ENCODE measurements at regions not wholly inside any gene's neighbourhood (a gene's known extent, or its start where the extent isn't known, plus 50 kb on each side); places are given as distances from the start of the nearest gene placed in this dataset.

DNA sequence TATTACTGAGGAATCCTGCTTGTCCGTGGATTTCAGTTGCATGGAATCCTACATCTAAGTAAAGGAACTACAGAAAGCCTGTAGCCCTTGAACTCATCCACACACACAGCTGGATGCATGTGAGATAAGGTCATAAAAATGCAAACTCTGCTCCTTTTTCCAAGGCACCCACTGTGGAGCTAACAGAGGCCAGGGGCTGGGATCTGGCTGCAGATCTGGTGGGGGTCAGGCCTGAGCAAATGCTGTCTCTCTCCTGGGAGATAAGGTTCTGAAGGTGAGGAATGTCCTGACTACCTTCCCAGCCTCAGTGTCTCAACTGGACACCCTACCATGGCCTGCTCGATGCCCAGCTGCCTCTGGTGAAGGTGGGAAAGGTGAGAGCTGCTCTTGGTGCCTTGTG is 321.5 kb downstream of the LRFN2 start:
- no peak for DNase-seq
- Histone ChIP-seq H3K27ac (no peak overlapping the region), H3K27me3 (ENCODE audit: insufficient read depth, low read depth, severe bottlenecking) (no peaks in the 10 kb centered on the region), H3K9me3 (ENCODE audit: severe bottlenecking) (peaks cover 3% of the 10 kb centered on the region), H3K4me3 (ENCODE audit: low read depth, low read length) (no peak overlapping the region), H3K36me3 (no peaks in the 10 kb centered on the region)
- TF ChIP-seq, protein P1, sequence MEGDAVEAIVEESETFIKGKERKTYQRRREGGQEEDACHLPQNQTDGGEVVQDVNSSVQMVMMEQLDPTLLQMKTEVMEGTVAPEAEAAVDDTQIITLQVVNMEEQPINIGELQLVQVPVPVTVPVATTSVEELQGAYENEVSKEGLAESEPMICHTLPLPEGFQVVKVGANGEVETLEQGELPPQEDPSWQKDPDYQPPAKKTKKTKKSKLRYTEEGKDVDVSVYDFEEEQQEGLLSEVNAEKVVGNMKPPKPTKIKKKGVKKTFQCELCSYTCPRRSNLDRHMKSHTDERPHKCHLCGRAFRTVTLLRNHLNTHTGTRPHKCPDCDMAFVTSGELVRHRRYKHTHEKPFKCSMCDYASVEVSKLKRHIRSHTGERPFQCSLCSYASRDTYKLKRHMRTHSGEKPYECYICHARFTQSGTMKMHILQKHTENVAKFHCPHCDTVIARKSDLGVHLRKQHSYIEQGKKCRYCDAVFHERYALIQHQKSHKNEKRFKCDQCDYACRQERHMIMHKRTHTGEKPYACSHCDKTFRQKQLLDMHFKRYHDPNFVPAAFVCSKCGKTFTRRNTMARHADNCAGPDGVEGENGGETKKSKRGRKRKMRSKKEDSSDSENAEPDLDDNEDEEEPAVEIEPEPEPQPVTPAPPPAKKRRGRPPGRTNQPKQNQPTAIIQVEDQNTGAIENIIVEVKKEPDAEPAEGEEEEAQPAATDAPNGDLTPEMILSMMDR (IDR thresholded peaks at IDR 0.05; ENCODE audit: low read depth, low read length), result no peak

DNA sequence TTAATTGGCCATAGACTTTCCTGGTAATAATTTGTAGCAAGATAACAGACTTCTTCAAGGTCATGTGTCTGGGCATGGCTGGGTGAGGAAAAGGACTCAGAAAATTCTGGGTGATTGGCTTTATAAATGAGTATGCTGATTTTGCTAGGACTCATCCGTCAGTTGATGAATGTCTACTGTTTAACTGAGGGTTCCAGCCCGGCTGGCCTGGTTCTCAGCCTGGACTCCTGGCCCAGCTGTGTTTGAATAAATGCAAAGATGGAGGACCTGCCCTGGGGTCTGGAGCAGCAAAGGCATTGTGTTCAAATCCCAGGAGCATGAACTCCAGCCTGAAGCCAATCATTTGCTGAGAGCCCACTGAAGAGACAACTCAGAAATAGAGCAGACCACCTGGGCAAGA is 323.2 kb downstream of the LRFN2 start:
- TF ChIP-seq, protein P1 (IDR thresholded peaks at IDR 0.05; ENCODE audit: low read depth, low read length), result no peak
- no peak overlapping the region for H3K4me3 ChIP-seq (ENCODE audit: low read depth, low read length)
- DNase-seq, result no peak
- H3K9me3 ChIP-seq (ENCODE audit: severe bottlenecking), result peaks cover 7% of the 10 kb centered on the region
- H3K27ac ChIP-seq, result no peak overlapping the region
- no peaks in the 10 kb centered on the region for H3K36me3 ChIP-seq
- no peaks in the 10 kb centered on the region for H3K27me3 ChIP-seq (ENCODE audit: insufficient read depth, low read depth, severe bottlenecking)

DNA sequence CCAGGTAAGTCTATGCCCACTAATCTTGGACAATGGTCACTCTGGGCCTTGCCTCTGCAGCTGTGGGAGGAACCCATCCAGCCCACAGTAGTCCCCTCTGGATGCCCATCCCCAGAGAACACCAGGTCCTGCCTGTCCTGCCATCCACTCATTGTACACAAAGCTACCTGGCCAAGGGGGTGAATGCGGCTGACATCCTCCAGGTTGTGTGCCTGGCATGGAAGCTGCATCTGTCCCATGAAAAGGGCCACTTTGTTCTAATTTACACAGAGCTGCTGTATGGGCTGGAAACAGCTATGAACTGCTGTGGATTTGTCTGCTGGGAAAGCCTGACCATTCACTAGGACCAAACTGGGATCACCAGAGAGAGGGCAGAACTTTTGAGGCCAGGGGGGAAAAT is 324.8 kb downstream of the LRFN2 start:
- H3K4me3 ChIP-seq (ENCODE audit: low read depth, low read length), result no peak overlapping the region
- DNase-seq, result no peak
- H3K36me3 ChIP-seq, result no peaks in the 10 kb centered on the region
- TF ChIP-seq, protein P1 (IDR thresholded peaks at IDR 0.05; ENCODE audit: low read depth, low read length), result no peak
- H3K27ac ChIP-seq, result no peak overlapping the region
- H3K9me3 ChIP-seq (ENCODE audit: severe bottlenecking), result peaks cover 7% of the 10 kb centered on the region
- H3K27me3 ChIP-seq (ENCODE audit: insufficient read depth, low read depth, severe bottlenecking), result no peaks in the 10 kb centered on the region

DNA sequence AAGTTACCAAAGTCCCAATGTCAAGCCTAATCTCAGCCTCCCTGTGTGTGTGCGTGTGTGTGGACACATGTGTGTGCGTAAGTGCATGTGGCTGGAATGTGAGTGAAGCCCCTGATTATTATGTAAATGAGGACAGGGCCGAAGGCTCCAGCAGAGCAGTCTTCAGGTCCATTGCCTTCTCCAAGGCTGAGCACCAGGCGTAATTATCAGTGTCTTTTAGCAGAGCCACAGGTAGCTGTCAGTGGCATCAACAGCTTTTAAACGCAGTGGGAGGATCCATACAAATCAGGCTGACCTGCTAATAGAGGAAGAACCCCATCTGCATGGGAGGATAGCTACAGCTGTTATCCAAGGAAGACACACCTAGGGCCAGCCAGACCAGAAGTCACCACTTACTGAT is 324.3 kb upstream of the MOCS1 start:
- Histone ChIP-seq H3K36me3 (no peaks in the 10 kb centered on the region), H3K27me3 (ENCODE audit: insufficient read depth, low read depth, severe bottlenecking) (no peaks in the 10 kb centered on the region), H3K9me3 (ENCODE audit: severe bottlenecking) (peaks cover 7% of the 10 kb centered on the region), H3K27ac (no peak overlapping the region), H3K4me3 (ENCODE audit: low read depth, low read length) (no peak overlapping the region)
- DNase-seq, result no peak
- TF ChIP-seq, protein P1 (IDR thresholded peaks at IDR 0.05; ENCODE audit: low read depth, low read length), result no peak

DNA sequence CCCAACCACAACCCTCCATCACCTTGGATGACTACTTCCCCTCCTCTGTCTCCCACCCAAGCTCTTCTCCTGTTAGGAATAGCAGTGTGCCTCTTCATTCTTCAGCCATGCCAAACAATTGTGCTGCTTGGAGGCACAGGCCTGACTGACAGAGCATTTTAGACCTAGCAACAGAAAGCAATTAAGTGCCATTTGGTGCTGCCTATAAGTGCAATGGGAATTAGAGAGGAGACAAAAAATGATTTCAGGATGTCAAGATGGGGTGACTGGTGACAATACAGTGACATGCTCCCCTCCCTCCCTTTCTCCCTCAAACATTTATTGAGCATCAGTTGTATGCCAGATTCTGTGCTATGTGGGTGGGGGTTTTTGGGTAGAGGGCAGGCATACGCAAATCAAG is 322.6 kb upstream of the MOCS1 start:
- DNase-seq, result no peak
- peaks cover 7% of the 10 kb centered on the region for H3K9me3 ChIP-seq (ENCODE audit: severe bottlenecking)
- TF ChIP-seq, protein P1 (IDR thresholded peaks at IDR 0.05; ENCODE audit: low read depth, low read length), result no peak
- no peak overlapping the region for H3K27ac ChIP-seq
- H3K36me3 ChIP-seq, result no peaks in the 10 kb centered on the region
- H3K4me3 ChIP-seq (ENCODE audit: low read depth, low read length), result no peak overlapping the region
- H3K27me3 ChIP-seq (ENCODE audit: insufficient read depth, low read depth, severe bottlenecking), result no peaks in the 10 kb centered on the region

DNA sequence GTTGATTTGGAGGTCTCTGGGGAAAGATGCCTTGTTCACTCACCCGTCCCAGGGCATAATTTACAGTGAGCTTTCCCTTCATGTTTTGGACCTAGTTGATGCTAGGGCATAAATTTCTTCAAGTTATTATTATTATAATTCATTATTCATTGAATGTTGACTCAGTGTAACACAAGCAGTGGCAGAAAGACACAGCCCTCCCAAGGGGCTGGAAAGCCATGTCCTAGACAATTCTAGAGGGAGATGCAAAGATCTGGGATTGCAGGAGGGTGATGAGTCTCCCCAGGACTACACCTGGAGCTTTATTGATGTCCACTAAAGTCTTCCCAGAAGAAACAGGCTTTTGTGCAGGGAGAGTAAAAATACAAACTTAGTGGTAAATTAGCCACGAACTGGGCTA is 322.0 kb upstream of the MOCS1 start:
- Histone ChIP-seq H3K4me3 (ENCODE audit: low read depth, low read length) (no peak overlapping the region), H3K36me3 (no peaks in the 10 kb centered on the region), H3K27me3 (ENCODE audit: insufficient read depth, low read depth, severe bottlenecking) (no peaks in the 10 kb centered on the region), H3K27ac (no peak overlapping the region), H3K9me3 (ENCODE audit: severe bottlenecking) (peaks cover 7% of the 10 kb centered on the region)
- TF ChIP-seq, protein P1 (IDR thresholded peaks at IDR 0.05; ENCODE audit: low read depth, low read length), result no peak
- no peak for DNase-seq
